ENCODE measurements at regions not wholly inside any gene's neighbourhood (a gene's known extent, or its start where the extent isn't known, plus 50 kb on each side); places are given as distances from the start of the nearest gene placed in this dataset.

DNA sequence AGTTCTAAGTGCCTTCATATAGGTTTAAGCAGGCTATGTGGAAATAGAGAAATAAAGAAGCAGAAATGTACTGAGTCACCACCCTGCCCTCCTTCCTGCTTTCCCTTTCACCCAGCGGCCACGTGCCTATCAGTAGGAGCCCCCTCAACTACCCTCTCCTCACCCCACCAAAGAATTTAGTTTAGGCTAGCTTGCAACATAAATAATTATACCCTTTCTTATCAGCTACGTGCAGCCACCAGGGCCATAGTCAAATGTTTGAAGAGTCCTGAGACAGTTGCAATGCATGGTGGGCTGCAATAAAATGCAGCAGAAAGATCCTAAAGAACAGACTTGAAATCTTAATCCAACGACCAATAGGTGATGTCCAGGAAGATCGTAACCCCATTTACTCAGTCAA is 101.2 kb downstream of the RTP5 start:
- H3K4me3 ChIP-seq: no peak overlapping the region
- no peak overlapping the region for H3K9ac ChIP-seq (ENCODE audit: insufficient read depth in 1 of 2, low read length in 2 of 2)
- TF ChIP-seq, protein P1, sequence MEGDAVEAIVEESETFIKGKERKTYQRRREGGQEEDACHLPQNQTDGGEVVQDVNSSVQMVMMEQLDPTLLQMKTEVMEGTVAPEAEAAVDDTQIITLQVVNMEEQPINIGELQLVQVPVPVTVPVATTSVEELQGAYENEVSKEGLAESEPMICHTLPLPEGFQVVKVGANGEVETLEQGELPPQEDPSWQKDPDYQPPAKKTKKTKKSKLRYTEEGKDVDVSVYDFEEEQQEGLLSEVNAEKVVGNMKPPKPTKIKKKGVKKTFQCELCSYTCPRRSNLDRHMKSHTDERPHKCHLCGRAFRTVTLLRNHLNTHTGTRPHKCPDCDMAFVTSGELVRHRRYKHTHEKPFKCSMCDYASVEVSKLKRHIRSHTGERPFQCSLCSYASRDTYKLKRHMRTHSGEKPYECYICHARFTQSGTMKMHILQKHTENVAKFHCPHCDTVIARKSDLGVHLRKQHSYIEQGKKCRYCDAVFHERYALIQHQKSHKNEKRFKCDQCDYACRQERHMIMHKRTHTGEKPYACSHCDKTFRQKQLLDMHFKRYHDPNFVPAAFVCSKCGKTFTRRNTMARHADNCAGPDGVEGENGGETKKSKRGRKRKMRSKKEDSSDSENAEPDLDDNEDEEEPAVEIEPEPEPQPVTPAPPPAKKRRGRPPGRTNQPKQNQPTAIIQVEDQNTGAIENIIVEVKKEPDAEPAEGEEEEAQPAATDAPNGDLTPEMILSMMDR (IDR thresholded peaks at IDR 0.05; ENCODE audit: control extremely low read depth, extremely low read depth): no peak
- DNase-seq (no peak), ATAC-seq (ENCODE audit: insufficient read depth, low FRiP score) (no peak)
- 66 to 76% methylated on average over 5 of the region's 5 CpGs for WGBS, 2 donors
- H3K4me1 ChIP-seq (ENCODE audit: control insufficient read depth in 5 of 5, insufficient read depth in 5 of 5, low read length in 5 of 5): peaks cover 0 to 4% (median 0%) of the 10 kb centered on the region in 5 donors
- H3K9me3 ChIP-seq (ENCODE audit: control insufficient read depth in 4 of 4, insufficient read depth in 3 of 4, low read length in 3 of 4): no peaks in the 10 kb centered on the region
- no peak overlapping the region for H3K27ac ChIP-seq (ENCODE audit: low read depth in 1 of 2, low read length in 1 of 2)
- no peaks in the 10 kb centered on the region for H3K36me3 ChIP-seq (ENCODE audit: control insufficient read depth in 4 of 4, insufficient read depth in 4 of 4, low read length in 4 of 4)
- H3K27me3 ChIP-seq (ENCODE audit: control insufficient read depth in 3 of 3, insufficient read depth in 3 of 3, low read length in 2 of 3): no peaks in the 10 kb centered on the region

DNA sequence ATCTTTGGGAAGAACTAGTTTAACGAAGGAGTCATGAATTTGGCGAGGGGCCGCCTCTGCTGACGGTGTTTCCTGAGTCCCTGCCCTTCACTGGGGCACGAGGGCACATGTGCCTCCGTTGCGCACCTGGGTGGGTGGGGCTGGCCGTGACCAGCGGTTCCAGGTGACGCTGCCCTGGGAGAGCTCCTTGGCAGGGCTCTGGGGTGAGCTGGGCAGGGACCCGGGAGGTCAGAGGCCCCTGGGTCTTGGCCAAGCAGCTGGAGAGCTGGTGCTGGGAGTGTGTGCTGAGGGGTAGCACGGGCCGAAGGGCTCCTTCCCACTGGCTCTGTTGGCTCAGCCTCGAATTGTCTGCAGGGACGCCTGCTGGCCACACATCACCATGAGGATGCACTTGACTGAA is 104.6 kb downstream of the RTP5 start:
- Histone ChIP-seq H3K4me3 (no peak overlapping the region), H3K36me3 (ENCODE audit: control insufficient read depth in 4 of 4, insufficient read depth in 4 of 4, low read length in 4 of 4) (no peaks in the 10 kb centered on the region), H3K9ac (ENCODE audit: insufficient read depth in 1 of 2, low read length in 2 of 2) (no peak overlapping the region), H3K9me3 (ENCODE audit: control insufficient read depth in 4 of 4, insufficient read depth in 3 of 4, low read length in 3 of 4) (no peaks in the 10 kb centered on the region), H3K27ac (ENCODE audit: low read depth in 1 of 2, low read length in 1 of 2) (no peak overlapping the region), H3K4me1 (ENCODE audit: control insufficient read depth in 5 of 5, insufficient read depth in 5 of 5, low read length in 5 of 5) (peaks cover 0 to 9% (median 0%) of the 10 kb centered on the region in 5 donors), H3K27me3 (ENCODE audit: control insufficient read depth in 3 of 3, insufficient read depth in 3 of 3, low read length in 2 of 3) (no peaks in the 10 kb centered on the region)
- TF ChIP-seq, protein P1 (IDR thresholded peaks at IDR 0.05; ENCODE audit: control extremely low read depth, extremely low read depth): no peak
- DNase-seq: no peak
- no peak for ATAC-seq (ENCODE audit: insufficient read depth, low FRiP score)
- 94 to 96% methylated on average over 15 of the region's 15 CpGs for WGBS, 2 donors

DNA sequence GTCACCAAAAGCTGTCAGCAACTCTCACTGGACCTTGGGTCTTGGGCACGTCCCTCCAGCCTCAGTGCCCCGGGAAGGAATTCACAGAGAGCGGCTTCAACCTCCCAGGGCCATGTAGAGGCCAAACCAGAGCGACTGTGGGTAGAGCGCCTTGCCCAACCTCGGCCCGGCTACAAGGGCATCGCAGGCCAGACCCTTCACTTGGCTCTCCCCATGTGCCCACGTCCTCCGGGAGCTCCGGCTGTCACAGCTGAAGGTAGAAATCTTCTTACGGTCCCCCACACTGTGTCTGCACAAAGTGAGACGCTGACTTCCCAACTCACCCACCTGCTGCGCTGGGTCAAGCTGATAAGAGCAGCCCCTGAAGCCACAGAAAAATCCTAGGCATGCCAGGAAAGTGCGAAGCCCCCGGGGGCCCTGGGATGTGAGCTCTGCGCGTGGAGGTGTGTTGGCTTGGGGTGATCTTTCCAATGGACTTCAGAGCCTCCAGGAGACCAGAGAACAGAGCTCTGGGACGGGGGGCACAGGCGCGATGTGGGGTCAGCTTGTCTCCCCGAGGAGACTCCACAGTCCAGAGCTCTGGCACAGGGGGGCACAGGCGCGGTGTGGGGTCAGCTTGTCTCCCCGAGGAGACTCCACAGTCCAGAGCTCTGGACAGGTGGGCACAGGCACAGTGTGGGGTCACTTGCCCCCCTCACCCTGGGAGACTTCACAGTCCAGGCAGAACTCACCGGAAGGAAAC is 105.5 kb downstream of the RTP5 start:
- ATAC-seq (ENCODE audit: insufficient read depth, low FRiP score) (no peak), DNase-seq (no peak)

More for the DNA sequence above, 105.5 kb downstream of the RTP5 start:
- Histone ChIP-seq H3K4me1 (ENCODE audit: control insufficient read depth in 5 of 5, insufficient read depth in 5 of 5, low read length in 5 of 5) (peaks cover 0 to 9% (median 0%) of the 10 kb centered on the region in 5 donors), H3K9ac (ENCODE audit: insufficient read depth in 1 of 2, low read length in 2 of 2) (no peak overlapping the region), H3K27me3 (ENCODE audit: control insufficient read depth in 3 of 3, insufficient read depth in 3 of 3, low read length in 2 of 3) (no peaks in the 10 kb centered on the region), H3K4me3 (no peak overlapping the region), H3K36me3 (ENCODE audit: control insufficient read depth in 4 of 4, insufficient read depth in 4 of 4, low read length in 4 of 4) (no peaks in the 10 kb centered on the region), H3K9me3 (ENCODE audit: control insufficient read depth in 4 of 4, insufficient read depth in 3 of 4, low read length in 3 of 4) (no peaks in the 10 kb centered on the region), H3K27ac (ENCODE audit: low read depth in 1 of 2, low read length in 1 of 2) (no peak overlapping the region)
- WGBS, 2 donors: 94 to 95% methylated on average over 26 of the region's 26 CpGs
- TF ChIP-seq, protein P1 (IDR thresholded peaks at IDR 0.05; ENCODE audit: control extremely low read depth, extremely low read depth): no peak

Measured in lung (tissue), 11 donors.